Right lobe of liver (tissue), 6 donors: ENCODE measurements at regions not wholly inside any gene's neighbourhood (a gene's known extent, or its start where the extent isn't known, plus 50 kb on each side); places are given as distances from the start of the nearest gene placed in this dataset.
A peak's percentile ranks its signal among the peaks of the same experiment; 100 is the strongest.

Experiments
- ATAC-seq, 4 donors: fragments of 200-7000 bp; cut with Tn5 transposase; one replicate each; pipeline ENCODE4 v1.9.1; 2020; ENCODE audit warnings: mild to moderate bottlenecking in 4 of 4, moderate library complexity in 4 of 4
- DNase-seq, 3 donors: peaks; one replicate each; pipeline ENCODE4 v3.0.0-alpha.2; 2020
- H3K27ac ChIP-seq, 3 donors: fragments of 200-600 bp; one replicate each; pipeline ENCODE4 v1.8.0; 2022
- H3K27me3 ChIP-seq, 2 donors: fragments of 200-600 bp; one replicate each; pipeline ENCODE4 v1.8.0; 2022
- H3K36me3 ChIP-seq, 4 donors: fragments of 200-600 bp; sonication (generic) in 1 of 4; one replicate each; pipeline versions ENCODE4 v1.5.1 to v1.8.0; 2017 to 2022; ENCODE audit warnings: control low read depth in 1 of 4
- H3K4me1 ChIP-seq, 4 donors: fragments of 200-600 bp; sonication (generic) in 1 of 4; one replicate each; pipeline versions ENCODE4 v1.5.1 to v1.8.0; 2017 to 2022; ENCODE audit warnings: control low read depth in 1 of 4
- H3K4me3 ChIP-seq, 3 donors: fragments of 200-600 bp; one replicate each; pipeline ENCODE4 v1.8.0; 2022
- H3K9me3 ChIP-seq, 4 donors: fragments of 200-600 bp; sonication (generic) in 1 of 4; one replicate each; pipeline versions ENCODE4 v1.5.1 to v1.8.0; 2017 to 2022; ENCODE audit warnings: control low read depth in 1 of 4
- POLR2A ChIP-seq: fragments of 450-650 bp; IDR thresholded peaks from one replicate; pipeline ENCODE4 v1.6.1; 2017; ENCODE audit warnings: antibody characterized with exemption, mild to moderate bottlenecking
- WGBS: methylation state at CpG from one replicate; pipeline ENCODE4 v1.1.6; 2018; ENCODE audit warnings: low coverage, low lambda C conversion rate; ENCODE audit not compliant: insufficient coverage; ENCODE audit errors: missing lambda C conversion rate; 5-methylcytosine and 5-hydroxymethylcytosine counted together
- intact Hi-C, 2 donors: fragments of 100-400 bp; cut with DNase I; formaldehyde crosslinking; loops; one replicate each; pipeline versions ENCODE4 v1.11.2 to v1.14.1; 2022
- TF ChIP-seq, protein P1 (sequence below), 4 donors: fragments of 200-600 bp in 3 of 4; fragments of 450-650 bp in 1 of 4; IDR thresholded peaks; one replicate each; pipeline versions ENCODE4 v1.5.1 to v1.8.0; 2016 to 2022; ENCODE audit warnings: antibody characterized with exemption in 4 of 4, mild to moderate bottlenecking in 2 of 4
- donor health status: DM: no; HTN: yes; CAD: no.
- donor health status: DM: no; HTN: no; CAD: no.
- donor health status: DM: no; HTN: no; CAD: no.
- donor health status: DM: no; HTN: yes; CAD: no.
- donor health status: DM: no; HTN: yes; CAD: no.

DNA sequence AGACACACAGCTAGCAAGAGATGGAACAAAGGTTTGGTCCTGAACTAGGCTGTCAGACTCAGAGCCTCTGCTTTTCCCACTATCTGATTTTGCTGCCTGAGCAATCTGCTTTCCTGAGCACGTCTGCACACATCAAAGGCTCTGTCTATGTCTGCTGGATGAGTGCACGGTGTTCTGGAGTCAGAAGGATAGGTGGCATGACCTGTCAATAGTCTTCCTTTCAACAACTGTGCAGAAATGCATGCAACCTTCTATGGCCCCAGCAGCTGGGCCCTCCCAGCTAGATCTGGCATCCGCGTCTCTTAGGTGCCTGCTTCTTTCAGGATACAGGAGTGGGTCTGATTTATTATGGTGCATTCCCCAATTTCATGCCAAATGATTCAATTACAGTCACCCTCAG, 138.3 kb downstream of the UTP18 start:
- H3K36me3 ChIP-seq: no peaks in the 10 kb centered on the region
- DNase-seq (no peak), ATAC-seq (no peak)
- H3K4me1 ChIP-seq: no peaks in the 10 kb centered on the region
- 52% methylated on average over 2 of the region's 4 CpGs for WGBS
- TF ChIP-seq, protein P1, sequence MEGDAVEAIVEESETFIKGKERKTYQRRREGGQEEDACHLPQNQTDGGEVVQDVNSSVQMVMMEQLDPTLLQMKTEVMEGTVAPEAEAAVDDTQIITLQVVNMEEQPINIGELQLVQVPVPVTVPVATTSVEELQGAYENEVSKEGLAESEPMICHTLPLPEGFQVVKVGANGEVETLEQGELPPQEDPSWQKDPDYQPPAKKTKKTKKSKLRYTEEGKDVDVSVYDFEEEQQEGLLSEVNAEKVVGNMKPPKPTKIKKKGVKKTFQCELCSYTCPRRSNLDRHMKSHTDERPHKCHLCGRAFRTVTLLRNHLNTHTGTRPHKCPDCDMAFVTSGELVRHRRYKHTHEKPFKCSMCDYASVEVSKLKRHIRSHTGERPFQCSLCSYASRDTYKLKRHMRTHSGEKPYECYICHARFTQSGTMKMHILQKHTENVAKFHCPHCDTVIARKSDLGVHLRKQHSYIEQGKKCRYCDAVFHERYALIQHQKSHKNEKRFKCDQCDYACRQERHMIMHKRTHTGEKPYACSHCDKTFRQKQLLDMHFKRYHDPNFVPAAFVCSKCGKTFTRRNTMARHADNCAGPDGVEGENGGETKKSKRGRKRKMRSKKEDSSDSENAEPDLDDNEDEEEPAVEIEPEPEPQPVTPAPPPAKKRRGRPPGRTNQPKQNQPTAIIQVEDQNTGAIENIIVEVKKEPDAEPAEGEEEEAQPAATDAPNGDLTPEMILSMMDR (IDR thresholded peaks at IDR 0.05): no peak
- no peak for TF ChIP-seq POLR2A
- no peak overlapping the region for H3K27ac ChIP-seq
- intact Hi-C loops: no loop called here
- no peak overlapping the region for H3K4me3 ChIP-seq
- H3K27me3 ChIP-seq: no peaks in the 10 kb centered on the region
- no peaks in the 10 kb centered on the region for H3K9me3 ChIP-seq

DNA sequence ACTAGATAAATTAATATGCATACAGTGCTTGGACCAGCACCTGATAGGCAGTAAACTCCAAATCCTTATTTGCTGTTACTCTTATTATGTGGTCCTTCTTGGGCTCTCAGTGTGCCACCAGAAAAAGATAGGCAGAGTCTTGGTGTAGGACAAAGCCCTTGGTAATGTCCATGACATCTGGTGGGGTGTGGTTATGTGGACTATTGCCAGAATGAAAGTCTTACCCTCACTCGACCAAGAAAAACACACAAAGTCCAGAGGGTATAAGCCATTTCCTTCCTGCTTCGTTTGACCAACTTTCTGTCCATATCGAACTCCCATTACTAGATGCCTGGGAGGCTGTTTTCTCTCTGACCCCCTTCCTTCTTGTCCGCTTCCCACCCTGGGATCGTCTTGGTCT, 140.9 kb downstream of the UTP18 start:
- intact Hi-C loops: no loop called here
- no peak for DNase-seq
- ATAC-seq: no peak
- H3K4me1 ChIP-seq: no peaks in the 10 kb centered on the region
- H3K27ac ChIP-seq: no peak overlapping the region
- WGBS: 57% methylated on average over 4 of the region's 5 CpGs
- no peaks in the 10 kb centered on the region for H3K27me3 ChIP-seq
- no peak overlapping the region for H3K4me3 ChIP-seq
- no peak for TF ChIP-seq POLR2A
- TF ChIP-seq, protein P1 (IDR thresholded peaks at IDR 0.05): no peak
- H3K36me3 ChIP-seq: no peaks in the 10 kb centered on the region
- no peaks in the 10 kb centered on the region for H3K9me3 ChIP-seq

DNA sequence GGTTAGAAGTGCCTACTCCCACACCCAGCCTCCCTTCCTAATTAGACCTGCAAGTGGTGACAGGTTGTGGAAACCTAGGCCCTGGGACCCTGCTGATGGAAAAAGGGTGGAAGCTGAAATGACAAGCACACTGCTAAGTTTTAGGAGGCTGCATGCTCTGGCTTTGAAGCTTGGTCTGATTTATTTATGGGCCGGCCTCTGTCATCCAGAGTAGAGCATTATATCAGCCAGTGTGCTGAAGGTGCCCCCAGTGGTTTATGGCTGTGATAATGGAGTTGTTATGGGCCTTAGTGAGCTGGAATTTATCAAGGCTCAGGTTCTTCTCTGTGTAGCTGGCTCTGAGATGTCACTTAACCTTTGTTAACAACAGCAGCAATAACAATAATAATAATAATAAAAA, 142.6 kb downstream of the UTP18 start:
- H3K4me1 ChIP-seq: no peaks in the 10 kb centered on the region
- WGBS: 57% methylated on average over 1 of the region's 1 CpG
- no peak overlapping the region for H3K27ac ChIP-seq
- ATAC-seq: no peak
- no peaks in the 10 kb centered on the region for H3K36me3 ChIP-seq
- H3K9me3 ChIP-seq: no peaks in the 10 kb centered on the region
- no peak for TF ChIP-seq POLR2A
- TF ChIP-seq, protein P1 (IDR thresholded peaks at IDR 0.05): no peak
- H3K27me3 ChIP-seq: no peaks in the 10 kb centered on the region
- H3K4me3 ChIP-seq: no peak overlapping the region
- intact Hi-C loops: no loop called here
- DNase-seq: peak in 1 of 3 donors; percentile 4

DNA sequence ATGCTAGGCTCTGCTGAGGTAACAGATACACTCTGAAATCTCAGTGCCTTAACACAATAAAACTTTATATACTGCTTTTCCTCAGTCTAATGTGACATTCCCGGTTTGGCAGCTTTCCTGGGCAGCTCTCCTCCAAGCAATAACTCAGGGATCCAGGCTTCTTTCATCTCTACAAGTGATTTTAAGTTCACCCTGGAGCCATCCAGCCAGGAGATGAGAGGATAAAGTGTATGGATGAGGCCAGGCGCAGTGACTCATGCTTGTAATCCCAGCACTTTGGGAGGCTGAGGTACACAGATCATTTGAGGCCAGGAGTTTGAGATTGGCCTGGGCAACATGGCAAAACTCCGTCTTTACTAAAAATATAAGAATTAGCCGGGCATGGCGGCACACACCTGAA, 147.2 kb downstream of the UTP18 start:
- WGBS: 71% methylated on average over 4 of the region's 5 CpGs
- ATAC-seq: no peak

More for the DNA sequence above, 147.2 kb downstream of the UTP18 start:
- Histone ChIP-seq H3K4me1 (no peaks in the 10 kb centered on the region), H3K27ac (no peak overlapping the region), H3K9me3 (no peaks in the 10 kb centered on the region), H3K4me3 (no peak overlapping the region), H3K27me3 (no peaks in the 10 kb centered on the region), H3K36me3 (no peaks in the 10 kb centered on the region)
- DNase-seq: peak in 1 of 3 donors; percentile 5
- intact Hi-C loops: no loop called here
- TF ChIP-seq, protein P1 (IDR thresholded peaks at IDR 0.05): no peak
- no peak for TF ChIP-seq POLR2A
